AG10803 (cell line): ENCODE measurements at regions not wholly inside any gene's neighbourhood (a gene's known extent, or its start where the extent isn't known, plus 50 kb on each side); places are given as distances from the start of the nearest gene placed in this dataset.

Experiments
- DNase-seq: peaks from one replicate; pipeline ENCODE4 v3.0.0; 2010; ENCODE audit warnings: low read depth
- H3K4me3 ChIP-seq: 2 replicates; pipeline ENCODE4 v1.5.1; 2011; ENCODE audit warnings: mild to moderate bottlenecking, low read length, control low read depth
- CTCF ChIP-seq: conservative IDR thresholded peaks from 2 replicates; pipeline ENCODE4 v1.5.1; 2011; ENCODE audit warnings: mild to moderate bottlenecking, low read length, control low read depth, inconsistent platforms

- TF ChIP-seq CTCF: no peak
- DNase-seq: no peak
Measured at GRCh38 chr3:176359211-176359610, 838.1 kb downstream of the TBL1XR1 start.

GRCh38 chr3:176357891-176358290 is 839.4 kb downstream of the TBL1XR1 start:
- DNase-seq: no peak
- H3K4me3 ChIP-seq: no peak overlapping the region
- TF ChIP-seq CTCF: no peak

More at GRCh38 chr3:176359211-176359610, 838.1 kb downstream of the TBL1XR1 start:
- no peak overlapping the region for H3K4me3 ChIP-seq

- H3K4me3 ChIP-seq: no peak overlapping the region
- DNase-seq: no peak
- TF ChIP-seq CTCF: no peak
Measured at GRCh38 chr3:176354843-176355242, 842.4 kb downstream of the TBL1XR1 start.

GRCh38 chr3:176352716-176353334 is 844.5 kb downstream of the TBL1XR1 start:
- H3K4me3 ChIP-seq: no peak overlapping the region
- no peak for TF ChIP-seq CTCF
- DNase-seq: peak; percentile 0

GRCh38 chr3:176351408-176351807 is 845.9 kb downstream of the TBL1XR1 start:
- DNase-seq: peak; percentile 56
- no peak overlapping the region for H3K4me3 ChIP-seq
- TF ChIP-seq CTCF: no peak

GRCh38 chr3:176349706-176350105 is 847.6 kb downstream of the TBL1XR1 start:
- TF ChIP-seq CTCF: no peak
- no peak overlapping the region for H3K4me3 ChIP-seq
- DNase-seq: no peak

GRCh38 chr3:176347424-176348146 is 849.7 kb downstream of the TBL1XR1 start:
- DNase-seq: no peak
- TF ChIP-seq CTCF: no peak
- no peak overlapping the region for H3K4me3 ChIP-seq
